A549 (cell line): ENCODE measurements at regions not wholly inside any gene's neighbourhood (a gene's known extent, or its start where the extent isn't known, plus 50 kb on each side); places are given as distances from the start of the nearest gene placed in this dataset.

Source experiments
- ATAC-seq, 2 experiments: fragments of 200-7000 bp in 1 of 2; fragments of >200 bp in 1 of 2; cut with Nextera tagmentation in 1 of 2; cut with Tn5 transposase in 1 of 2; 3 replicates each; pipeline versions ENCODE4 v1.8.0 to v1.9.1; 2018 to 2020; ENCODE audit warnings: mild to moderate bottlenecking in 1 of 2, moderate library complexity in 1 of 2
- CTCF ChIA-PET: fragments of 300-600 bp; sonication (Branson Sonifier 250); formaldehyde crosslinking; extraction: SDS; loops from one replicate; lab custom pipeline; 2021; ENCODE audit warnings: antibody characterized with exemption, inconsistent platforms; lab: Yijun Ruan, JAX
- POLR2A ChIA-PET: fragments of 350-600 bp; formaldehyde crosslinking; extraction: SDS; loops from one replicate; lab custom pipeline; 2021; ENCODE audit warnings: antibody characterized with exemption, inconsistent platforms; lab: Yijun Ruan, JAX
- DNase-seq, 2 experiments: peaks; one replicate each; pipeline versions ENCODE4 v3.0.0 to v3.0.0-alpha.2; 2011 to 2016; ENCODE audit warnings: low read depth in 1 of 2, low spot score in 1 of 2
- FAIRE-seq: peaks from 2 replicates; lab custom pipeline; 2011; peaks lifted over from hg19 to GRCh38; lab: Jason Lieb, UNC
- H3K27ac ChIP-seq, 2 experiments: fragments of >200 bp; sonication (Bioruptor Twin); formaldehyde crosslinking; 3 replicates each; pipeline ENCODE4 v1.5.1; 2016 to 2017
- H3K4me1 ChIP-seq: fragments of >200 bp; sonication (Bioruptor Twin); formaldehyde crosslinking; 3 replicates; pipeline ENCODE4 v1.6.1; 2016
- H3K4me2 ChIP-seq: fragments of >200 bp; sonication (Bioruptor Twin); formaldehyde crosslinking; 3 replicates; pipeline ENCODE4 v1.6.1; 2016
- H3K4me3 ChIP-seq: fragments of >200 bp; sonication (Bioruptor Twin); formaldehyde crosslinking; 3 replicates; pipeline ENCODE4 v1.5.1; 2016
- H3K9me3 ChIP-seq: fragments of >200 bp; sonication (Bioruptor Twin); formaldehyde crosslinking; 3 replicates; pipeline ENCODE4 v1.6.1; 2016
- ATOH8 ChIP-seq: fragments of 250-450 bp; sonication (Bioruptor Pico); IDR thresholded peaks from 2 replicates; pipeline ENCODE4 v1.5.0; 2020; ENCODE audit warnings: low read depth, mild to moderate bottlenecking, moderate library complexity
- BCL3 ChIP-seq: fragments of >200 bp; sonication (Bioruptor Twin); formaldehyde crosslinking; IDR thresholded peaks from 3 replicates; pipeline ENCODE4 v1.6.1; 2016
- BHLHE40 ChIP-seq: IDR thresholded peaks from 2 replicates; pipeline ENCODE4 v1.6.1; 2012; ENCODE audit warnings: low read depth, low read length, inconsistent platforms
- CHD2 ChIP-seq: fragments of 150-350 bp; IDR thresholded peaks from 2 replicates; pipeline ENCODE4 v1.6.1; 2014; ENCODE audit warnings: low read length; ENCODE audit not compliant: partially characterized antibody
- CTCF ChIP-seq: fragments of >200 bp; sonication (Bioruptor Twin); formaldehyde crosslinking; IDR thresholded peaks from 3 replicates; pipeline ENCODE4 v1.5.1; 2016
- E2F6 ChIP-seq: IDR thresholded peaks from 2 replicates; pipeline ENCODE4 v1.6.1; 2012; ENCODE audit warnings: low read depth, borderline replicate concordance
- EP300 ChIP-seq, 2 experiments: fragments of >200 bp; sonication (Bioruptor Twin); formaldehyde crosslinking; IDR thresholded peaks; 2 replicates in 1 of 2; 3 replicates in 1 of 2; pipeline ENCODE4 v1.6.1; 2016 to 2017
- ESRRA ChIP-seq: fragments of 150-350 bp; IDR thresholded peaks from 2 replicates; pipeline ENCODE4 v1.6.1; 2014; ENCODE audit warnings: mild to moderate bottlenecking, low read length, borderline replicate concordance
- FOXS1 ChIP-seq: fragments of 250-450 bp; sonication (Bioruptor Pico); IDR thresholded peaks from 2 replicates; pipeline ENCODE4 v1.5.0; 2020; ENCODE audit warnings: mild to moderate bottlenecking, moderate library complexity
- GATA3 ChIP-seq: IDR thresholded peaks from 2 replicates; pipeline ENCODE4 v1.6.1; 2012; ENCODE audit warnings: borderline replicate concordance
- HDAC2 ChIP-seq: fragments of 200-600 bp; sonication (generic); IDR thresholded peaks from 2 replicates; pipeline ENCODE4 v1.6.1; 2016
- HES2 ChIP-seq: fragments of >200 bp; sonication (Bioruptor Twin); formaldehyde crosslinking; IDR thresholded peaks from 2 replicates; pipeline ENCODE4 v1.6.1; 2016
- HMGXB4 ChIP-seq: fragments of 250-450 bp; sonication (Bioruptor Pico); IDR thresholded peaks from 2 replicates; pipeline ENCODE4 v1.5.0; 2021; ENCODE audit warnings: mild to moderate bottlenecking, moderate library complexity, borderline replicate concordance
- KDM1A ChIP-seq: fragments of 200-600 bp; sonication (generic); IDR thresholded peaks from 2 replicates; pipeline ENCODE4 v1.6.1; 2016; ENCODE audit warnings: low read depth, mild to moderate bottlenecking
- MAX ChIP-seq: IDR thresholded peaks from 2 replicates; pipeline ENCODE4 v1.6.1; 2012
- NFE2L2 ChIP-seq: fragments of 150-350 bp; conservative IDR thresholded peaks from 2 replicates; pipeline ENCODE4 v1.6.1; 2014; ENCODE audit warnings: low read length
- NPAS2 ChIP-seq: fragments of 250-450 bp; sonication (Bioruptor Pico); IDR thresholded peaks from 2 replicates; pipeline ENCODE4 v1.8.0; 2022; ENCODE audit warnings: mild to moderate bottlenecking, moderate library complexity, borderline replicate concordance
- POLR2A ChIP-seq: IDR thresholded peaks from 2 replicates; pipeline ENCODE4 v1.6.1; 2012; ENCODE audit warnings: mild to moderate bottlenecking, low read length
- RAD21 ChIP-seq, 2 experiments: fragments of >200 bp in 1 of 2; sonication (Bioruptor Twin) in 1 of 2; formaldehyde crosslinking in 1 of 2; IDR thresholded peaks in 1 of 2; conservative IDR thresholded peaks in 1 of 2; 2 replicates in 1 of 2; 3 replicates in 1 of 2; pipeline ENCODE4 v1.6.1; 2012 to 2018; ENCODE audit warnings: inconsistent platforms in 1 of 2
- SMC3 ChIP-seq: fragments of >200 bp; sonication (Bioruptor Twin); formaldehyde crosslinking; IDR thresholded peaks from 3 replicates; pipeline ENCODE4 v1.6.1; 2018; ENCODE audit warnings: inconsistent platforms
- SREBF2 ChIP-seq: fragments of 450-650 bp; IDR thresholded peaks from 2 replicates; pipeline ENCODE4 v1.6.1; 2014; ENCODE audit warnings: mild to moderate bottlenecking, moderate library complexity
- ZC3H11A ChIP-seq: fragments of 450-650 bp; IDR thresholded peaks from 2 replicates; pipeline ENCODE4 v1.6.1; 2014; ENCODE audit warnings: antibody characterized with exemption, mild to moderate bottlenecking
- WGBS: methylation state at CpG from one replicate; pipeline ENCODE4 v1.1.6; 2017; ENCODE audit errors: missing lambda C conversion rate; 5-methylcytosine and 5-hydroxymethylcytosine counted together

- no peak overlapping the region for H3K4me3 ChIP-seq
- 62% methylated on average over 7 of the region's 7 CpGs for WGBS
- POLR2A ChIA-PET: no interaction called here
- peaks cover 4% of the 10 kb centered on the region; the same call in 1 of the 3 replicates for H3K4me1 ChIP-seq
- no peak overlapping the region for H3K27ac ChIP-seq
- no peak overlapping the region for H3K4me2 ChIP-seq
- peak; percentile 43 for FAIRE-seq
- TF ChIP-seq SMC3 (peak; percentile 55; the same call in 2 of the 3 replicates), RAD21 (conservative IDR thresholded peaks at IDR 0.05 in 1 of 2, IDR thresholded peaks at IDR 0.05 in 1 of 2) (peak; percentile 42 to 57; a peak in 3 of 5 replicates), HES2 (no peak), CTCF (peak; percentile 49)
- ATAC-seq: peak in 1 of 2 experiments; percentile 81; a peak in 3 of 6 replicates
- CTCF ChIA-PET: interaction anchor here (0.7 to 1.4 kb wide), 9 partner anchors 11 to 766 kb away, joined by 3 to 6 read pairs (median 4); no protein-coding TSS in a partner anchor
- H3K9me3 ChIP-seq: no peaks in the 10 kb centered on the region
- peak; percentile 3 to 69 for DNase-seq
These were observed 757.0 kb upstream of the NECTIN3 start for GRCh38 chr3:110314512-110315114.

- ChIA-PET POLR2A (no interaction called here), CTCF (interaction anchor here (0.8 to 1.2 kb wide), 2 partner anchors 13 to 786 kb away, joined by 3 read pairs; no protein-coding TSS in a partner anchor)
- Histone ChIP-seq H3K9me3 (no peaks in the 10 kb centered on the region), H3K27ac (no peak overlapping the region), H3K4me3 (no peak overlapping the region), H3K4me1 (peaks cover 4% of the 10 kb centered on the region; the same call in 1 of the 3 replicates), H3K4me2 (no peak overlapping the region)
- DNase-seq: peak in 1 of 2 experiments; percentile 12
- WGBS: 74% methylated on average over 1 of the region's 1 CpG
- no peak for TF ChIP-seq POLR2A
- no peak for TF ChIP-seq ZC3H11A
- no peak for TF ChIP-seq GATA3
- no peak for TF ChIP-seq BHLHE40
- no peak for TF ChIP-seq BCL3
- no peak for TF ChIP-seq CTCF
- no peak for ATAC-seq
- no peak for FAIRE-seq
These were observed 753.5 kb upstream of the NECTIN3 start for GRCh38 chr3:110318108-110318507.

GRCh38 chr3:110323349-110323748, 748.3 kb upstream of the NECTIN3 start:
- no peaks in the 10 kb centered on the region for H3K9me3 ChIP-seq
- no peak for DNase-seq
- POLR2A ChIA-PET: no interaction called here
- WGBS: 64% methylated on average over 1 of the region's 1 CpG
- no peak overlapping the region for H3K4me3 ChIP-seq
- CTCF ChIA-PET: no interaction called here
- H3K4me1 ChIP-seq: no peaks in the 10 kb centered on the region
- H3K4me2 ChIP-seq: no peak overlapping the region
- ATAC-seq: no peak
- H3K27ac ChIP-seq: no peak overlapping the region
- no peak for FAIRE-seq
- TF ChIP-seq ATOH8 (CRISPR knock-in tag) (no peak), HMGXB4 (CRISPR knock-in tag) (no peak), MAX (no peak), HES2 (no peak), ESRRA (no peak), KDM1A (no peak), SREBF2 (no peak), CHD2 (no peak), NPAS2 (CRISPR knock-in tag) (no peak), BHLHE40 (no peak), E2F6 (no peak), RAD21 (conservative IDR thresholded peaks at IDR 0.05 in 1 of 2, IDR thresholded peaks at IDR 0.05 in 1 of 2) (no peak), EP300 (IDR thresholded peaks at IDR 0.05) (no peak), NFE2L2 (no peak), FOXS1 (CRISPR knock-in tag) (no peak), HDAC2 (no peak)
